H1 (cell line): ENCODE measurements at regions not wholly inside any gene's neighbourhood (a gene's known extent, or its start where the extent isn't known, plus 50 kb on each side); places are given as distances from the start of the nearest gene placed in this dataset.
"Not testable (repeated sequence)": the region's sequence is repeated elsewhere in the genome, so short reads cannot be mapped to it uniquely, and the experiment has no call there.

ENCODE experiments used
- CTCF ChIA-PET: fragments of 300-600 bp; sonication (Branson Sonifier 250); formaldehyde crosslinking; loops from one replicate; lab custom pipeline; 2021; ENCODE audit not compliant: partially characterized antibody; lab: Charles Lee
- POLR2A ChIA-PET: fragments of 300-600 bp; sonication (Branson Sonifier 250); formaldehyde crosslinking; loops from one replicate; lab custom pipeline; 2021; ENCODE audit warnings: inconsistent platforms; ENCODE audit not compliant: partially characterized antibody; lab: Charles Lee
- DNase-seq, 2 experiments: peaks; one replicate each; pipeline versions ENCODE4 v3.0.0 to v3.0.0-alpha.2; 2010 to 2022; ENCODE audit warnings: low spot score in 2 of 2, low read depth in 1 of 2, mixed read lengths in 1 of 2
- FAIRE-seq: peaks from 2 replicates; lab custom pipeline; 2011; peaks lifted over from hg19 to GRCh38; lab: Jason Lieb, UNC
- H2AFZ ChIP-seq: 2 replicates; pipeline ENCODE4 v1.8.1; 2012; ENCODE audit warnings: low read length, inconsistent platforms
- H2AK5ac ChIP-seq: 2 replicates; pipeline ENCODE4 v1.6.1; 2013; ENCODE audit warnings: low read depth, low read length
- H2BK120ac ChIP-seq: replicated peaks from 2 replicates; pipeline ENCODE3; 2013; ENCODE audit warnings: low read depth, low read length, inconsistent platforms
- H2BK12ac ChIP-seq: 2 replicates; pipeline ENCODE4 v1.6.1; 2013; ENCODE audit warnings: low read depth, low read length
- H2BK15ac ChIP-seq: 2 replicates; pipeline ENCODE4 v1.6.1; 2013; ENCODE audit warnings: low read length
- H2BK20ac ChIP-seq: 2 replicates; pipeline ENCODE4 v1.6.1; 2013; ENCODE audit warnings: low read length
- H2BK5ac ChIP-seq: 2 replicates; pipeline ENCODE4 v1.6.1; 2013; ENCODE audit warnings: low read depth, low read length
- H3K14ac ChIP-seq: 2 replicates; pipeline ENCODE4 v1.6.1; 2013; ENCODE audit warnings: inconsistent platforms; ENCODE audit not compliant: insufficient read length
- H3K18ac ChIP-seq: 2 replicates; pipeline ENCODE4 v1.6.1; 2013; ENCODE audit warnings: low read length; ENCODE audit errors: extremely low read depth
- H3K23ac ChIP-seq: 2 replicates; pipeline ENCODE4 v1.6.1; 2013; ENCODE audit warnings: inconsistent platforms; ENCODE audit not compliant: insufficient read length
- H3K23me2 ChIP-seq: 2 replicates; pipeline ENCODE4 v1.6.1; 2013; ENCODE audit warnings: low read depth, low read length
- H3K27ac ChIP-seq: 2 replicates; pipeline ENCODE4 v1.6.1; 2011; ENCODE audit warnings: low read depth, low read length, inconsistent platforms
- H3K27me3 ChIP-seq, 4 experiments: replicated peaks in 1 of 4; 1 replicate in 1 of 4; 2 replicates in 3 of 4; pipeline versions ENCODE4 v1.6.1 to v1.8.1; 2011 to 2013; ENCODE audit warnings: low read length in 3 of 4, mild to moderate bottlenecking in 3 of 4, inconsistent platforms in 2 of 4, mixed read lengths in 2 of 4, moderate library complexity in 1 of 4; ENCODE audit not compliant: control insufficient read depth in 3 of 4, insufficient read depth in 3 of 4; ENCODE audit errors: extremely low read depth in 1 of 4
- H3K36me3 ChIP-seq, 4 experiments: 2 replicates each; pipeline versions ENCODE4 v1.6.1 to v1.8.1; 2011 to 2013; ENCODE audit warnings: mild to moderate bottlenecking in 4 of 4, low read length in 3 of 4, moderate library complexity in 2 of 4, control low read depth in 1 of 4, inconsistent platforms in 1 of 4; ENCODE audit not compliant: insufficient read depth in 4 of 4, control insufficient read depth in 2 of 4
- H3K4ac ChIP-seq: replicated peaks from 2 replicates; pipeline ENCODE3; 2013; ENCODE audit warnings: low read length, low read depth, mixed read lengths, inconsistent platforms; ENCODE audit not compliant: insufficient read length
- H3K4me1 ChIP-seq, 4 experiments: replicated peaks in 1 of 4; 1 replicate in 1 of 4; 2 replicates in 3 of 4; pipeline versions ENCODE4 v1.6.1 to v1.8.1; 2011 to 2013; ENCODE audit warnings: low read length in 3 of 4, inconsistent platforms in 2 of 4, mixed read lengths in 1 of 4; ENCODE audit not compliant: insufficient read depth in 4 of 4, control insufficient read depth in 3 of 4
- H3K4me2 ChIP-seq, 2 experiments: 2 replicates each; pipeline versions ENCODE4 v1.6.1 to v1.8.1; 2011 to 2013; ENCODE audit warnings: low read depth in 2 of 2, low read length in 2 of 2, control low read depth in 1 of 2, inconsistent platforms in 1 of 2, mild to moderate bottlenecking in 1 of 2; ENCODE audit not compliant: insufficient read depth in 1 of 2
- H3K4me3 ChIP-seq, 4 experiments: fragments of 200-600, 300-600 bp in 1 of 4; sonication (generic), shearing (Covaris generic), sonication (Bioruptor Twin) in 1 of 4; 2 replicates each; pipeline versions ENCODE4 v1.5.1 to v1.8.1; 2011 to 2016; ENCODE audit warnings: low read length in 4 of 4, low read depth in 3 of 4, control low read depth in 2 of 4, inconsistent platforms in 2 of 4, mild to moderate bottlenecking in 2 of 4, mixed read lengths in 1 of 4, moderate library complexity in 1 of 4; ENCODE audit not compliant: insufficient read depth in 2 of 4; ENCODE audit errors: extremely low read depth in 1 of 4
- H3K56ac ChIP-seq: replicated peaks from 2 replicates; pipeline ENCODE3; 2013; ENCODE audit warnings: low read depth, mild to moderate bottlenecking, mixed read lengths, low read length, inconsistent platforms; ENCODE audit not compliant: insufficient read length
- H3K79me1 ChIP-seq: 2 replicates; pipeline ENCODE4 v1.6.1; 2013; ENCODE audit warnings: low read depth, low read length, control low read depth
- H3K79me2 ChIP-seq, 2 experiments: 2 replicates each; pipeline versions ENCODE4 v1.6.1 to v1.8.1; 2012 to 2013; ENCODE audit warnings: low read length in 2 of 2, mild to moderate bottlenecking in 2 of 2, inconsistent platforms in 1 of 2; ENCODE audit not compliant: insufficient read depth in 2 of 2, control insufficient read depth in 1 of 2
- H3K9ac ChIP-seq, 4 experiments: replicated peaks in 1 of 4; 1 replicate in 1 of 4; 2 replicates in 3 of 4; pipeline versions ENCODE4 v1.6.1 to v1.8.1; 2011 to 2013; ENCODE audit warnings: low read depth in 3 of 4, low read length in 3 of 4, control low read depth in 2 of 4, mild to moderate bottlenecking in 2 of 4, moderate library complexity in 2 of 4, inconsistent platforms in 1 of 4; ENCODE audit errors: extremely low read depth in 1 of 4
- H3K9me3 ChIP-seq, 2 experiments: 2 replicates each; pipeline versions ENCODE4 v1.6.1 to v1.8.1; 2012 to 2013; ENCODE audit warnings: mild to moderate bottlenecking in 2 of 2, moderate library complexity in 2 of 2, control low read depth in 1 of 2, inconsistent platforms in 1 of 2, low read depth in 1 of 2, low read length in 1 of 2, mixed read lengths in 1 of 2; ENCODE audit not compliant: insufficient read depth in 2 of 2
- H4K20me1 ChIP-seq, 2 experiments: replicated peaks in 1 of 2; 2 replicates each; pipeline versions ENCODE3 to v1.8.1; 2011 to 2013; ENCODE audit warnings: inconsistent platforms in 2 of 2, low read length in 2 of 2, mild to moderate bottlenecking in 1 of 2; ENCODE audit not compliant: insufficient read depth in 2 of 2, control insufficient read depth in 1 of 2
- H4K5ac ChIP-seq: 2 replicates; pipeline ENCODE4 v1.6.1; 2013; ENCODE audit warnings: low read length, low read depth, mixed read lengths, inconsistent platforms; ENCODE audit not compliant: insufficient read length
- H4K8ac ChIP-seq: 2 replicates; pipeline ENCODE4 v1.8.0; 2013; ENCODE audit warnings: mild to moderate bottlenecking, moderate library complexity, low read length, inconsistent platforms; ENCODE audit not compliant: insufficient read depth; ENCODE audit errors: extremely low read depth
- H4K91ac ChIP-seq: replicated peaks from 2 replicates; pipeline ENCODE3; 2013; ENCODE audit warnings: low read length, mixed read lengths, inconsistent platforms; ENCODE audit not compliant: insufficient read length
- WGBS, 2 experiments: shearing (Covaris generic) in 1 of 2; methylation state at CpG; one replicate each; pipeline versions ENCODE4 v1.1.6 to v1.1.7; 2013 to 2015; ENCODE audit warnings: low lambda C conversion rate in 2 of 2, mixed read lengths in 2 of 2, inconsistent platforms in 1 of 2, low coverage in 1 of 2, missing lambda C conversion rate in 1 of 2; ENCODE audit not compliant: insufficient replicate concordance in 2 of 2, insufficient coverage in 1 of 2, insufficient read length in 1 of 2; ENCODE audit errors: extremely low coverage in 1 of 2, missing lambda C conversion rate in 1 of 2; 5-methylcytosine and 5-hydroxymethylcytosine counted together
- TF ChIP-seq, protein P1 (sequence below): IDR thresholded peaks from 2 replicates; pipeline ENCODE4 v1.6.1; 2012; ENCODE audit warnings: inconsistent platforms
- TF ChIP-seq, protein P2 (sequence below): IDR thresholded peaks from 2 replicates; pipeline ENCODE4 v1.6.1; 2011; ENCODE audit warnings: low read length, improper control_type of control experiment

DNA sequence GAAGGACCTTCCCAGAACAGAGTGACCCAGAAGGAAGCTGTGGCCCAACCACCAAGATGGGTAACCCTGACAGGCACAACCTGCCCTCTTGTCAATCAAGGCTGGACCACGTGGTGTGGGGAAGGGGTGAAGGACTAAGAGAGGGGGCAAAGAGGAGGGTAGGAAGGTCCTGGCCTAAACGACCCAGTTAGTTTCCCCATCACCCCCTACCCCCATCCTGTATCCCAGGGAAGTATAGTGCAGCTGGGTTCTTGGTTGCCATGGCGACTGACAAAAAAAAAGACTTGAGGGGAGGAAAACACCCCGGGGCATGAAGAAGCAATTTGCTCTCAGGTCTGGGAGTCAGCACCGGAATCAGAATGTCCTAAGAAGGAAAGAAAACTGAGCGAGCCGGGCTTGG is 168.7 kb downstream of the GOSR1 start:
- H3K79me1 ChIP-seq, H2AFZ ChIP-seq, H3K9me3 ChIP-seq, H3K36me3 ChIP-seq, H3K27me3 ChIP-seq, H4K20me1 ChIP-seq, H3K4ac ChIP-seq, H3K18ac ChIP-seq, FAIRE-seq, H4K5ac ChIP-seq, H3K23ac ChIP-seq, H3K14ac ChIP-seq, H2AK5ac ChIP-seq, H3K56ac ChIP-seq, H3K4me1 ChIP-seq, H2BK20ac ChIP-seq, H4K8ac ChIP-seq, H2BK12ac ChIP-seq, H3K79me2 ChIP-seq, POLR2A ChIA-PET, H2BK120ac ChIP-seq, H3K23me2 ChIP-seq, H2BK5ac ChIP-seq, H4K91ac ChIP-seq, H3K9ac ChIP-seq, H3K27ac ChIP-seq, CTCF ChIA-PET: not testable (repeated sequence)
- Histone ChIP-seq H2BK15ac (0 out of 2 replicates have a peak overlapping the region, but pooled peaks have one; percentile 88), H3K4me2 (peak overlapping the region; percentile 39 to 70; a peak in 2 of 4 replicates), H3K4me3 (peak overlapping the region in 1 of 4 experiments; percentile 28; a peak in 1 of 8 replicates)
- WGBS, 2 experiments, result 0% methylated on average over 1 of the region's 7 CpGs; no CpG with 5 or more reads in 1 of the 2 experiments
- TF ChIP-seq, protein P1, sequence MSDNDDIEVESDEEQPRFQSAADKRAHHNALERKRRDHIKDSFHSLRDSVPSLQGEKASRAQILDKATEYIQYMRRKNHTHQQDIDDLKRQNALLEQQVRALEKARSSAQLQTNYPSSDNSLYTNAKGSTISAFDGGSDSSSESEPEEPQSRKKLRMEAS, result peak; percentile 48; the same call in 1 of the 2 replicates
- TF ChIP-seq, protein P2, sequence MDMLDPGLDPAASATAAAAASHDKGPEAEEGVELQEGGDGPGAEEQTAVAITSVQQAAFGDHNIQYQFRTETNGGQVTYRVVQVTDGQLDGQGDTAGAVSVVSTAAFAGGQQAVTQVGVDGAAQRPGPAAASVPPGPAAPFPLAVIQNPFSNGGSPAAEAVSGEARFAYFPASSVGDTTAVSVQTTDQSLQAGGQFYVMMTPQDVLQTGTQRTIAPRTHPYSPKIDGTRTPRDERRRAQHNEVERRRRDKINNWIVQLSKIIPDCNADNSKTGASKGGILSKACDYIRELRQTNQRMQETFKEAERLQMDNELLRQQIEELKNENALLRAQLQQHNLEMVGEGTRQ, result 0 out of 2 replicates have a peak, but pooled peaks have one; percentile 37
- DNase-seq, result peak in 1 of 2 experiments; percentile 74
